ENCODE measurements at regions not wholly inside any gene's neighbourhood (a gene's known extent, or its start where the extent isn't known, plus 50 kb on each side); places are given as distances from the start of the nearest gene placed in this dataset.

DNA sequence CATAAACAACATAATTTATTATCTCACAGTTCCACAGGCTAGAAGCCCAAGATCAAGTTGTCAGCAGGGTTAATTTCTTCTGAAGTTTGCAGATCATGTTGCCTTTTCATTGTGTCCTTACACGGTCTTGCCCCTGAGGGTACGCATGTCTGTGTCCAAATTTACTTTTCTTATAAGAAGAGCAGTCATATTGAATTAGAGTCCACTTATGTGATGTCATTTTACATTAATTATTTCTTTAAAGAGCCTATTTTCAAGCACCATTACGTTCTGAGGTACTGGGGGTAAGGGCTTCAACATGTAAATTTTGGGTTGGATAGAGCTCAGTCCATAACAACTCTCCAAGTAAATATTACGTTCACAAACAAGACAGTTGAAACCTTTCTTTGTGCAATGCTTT is 236.6 kb upstream of the OR4E1 start:
- TF ChIP-seq, protein P1, sequence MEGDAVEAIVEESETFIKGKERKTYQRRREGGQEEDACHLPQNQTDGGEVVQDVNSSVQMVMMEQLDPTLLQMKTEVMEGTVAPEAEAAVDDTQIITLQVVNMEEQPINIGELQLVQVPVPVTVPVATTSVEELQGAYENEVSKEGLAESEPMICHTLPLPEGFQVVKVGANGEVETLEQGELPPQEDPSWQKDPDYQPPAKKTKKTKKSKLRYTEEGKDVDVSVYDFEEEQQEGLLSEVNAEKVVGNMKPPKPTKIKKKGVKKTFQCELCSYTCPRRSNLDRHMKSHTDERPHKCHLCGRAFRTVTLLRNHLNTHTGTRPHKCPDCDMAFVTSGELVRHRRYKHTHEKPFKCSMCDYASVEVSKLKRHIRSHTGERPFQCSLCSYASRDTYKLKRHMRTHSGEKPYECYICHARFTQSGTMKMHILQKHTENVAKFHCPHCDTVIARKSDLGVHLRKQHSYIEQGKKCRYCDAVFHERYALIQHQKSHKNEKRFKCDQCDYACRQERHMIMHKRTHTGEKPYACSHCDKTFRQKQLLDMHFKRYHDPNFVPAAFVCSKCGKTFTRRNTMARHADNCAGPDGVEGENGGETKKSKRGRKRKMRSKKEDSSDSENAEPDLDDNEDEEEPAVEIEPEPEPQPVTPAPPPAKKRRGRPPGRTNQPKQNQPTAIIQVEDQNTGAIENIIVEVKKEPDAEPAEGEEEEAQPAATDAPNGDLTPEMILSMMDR (IDR thresholded peaks at IDR 0.05): no peak
- TF ChIP-seq POLR2A (IDR thresholded peaks at IDR 0.05): no peak
- no peak for TF ChIP-seq EP300 (IDR thresholded peaks at IDR 0.05)
